Stimulated activated naive CD8-positive, alpha-beta T cell treated with anti-CD3 and anti-CD28 coated beads, Interleukin-15, Interleukin-2, amounts not matched to agents 100 U/mL and 50 U/mL, for 24 hours (primary cell): ENCODE measurements at regions not wholly inside any gene's neighbourhood (a gene's known extent, or its start where the extent isn't known, plus 50 kb on each side); places are given as distances from the start of the nearest gene placed in this dataset.

Experiments
- ATAC-seq: fragments of 150-1000 bp; cut with Tn5 transposase; one replicate; pipeline ENCODE4 v1.10.0; 2021
- DNase-seq: peaks from one replicate; pipeline ENCODE4 v3.0.0; 2021

- ATAC-seq (no peak), DNase-seq (no peak)
These were observed 459.3 kb upstream of the ADAMTS5 start for GRCh38 chr21:27426196-27426595.

GRCh38 chr21:27425574-27425973 lies 458.7 kb upstream of the ADAMTS5 start:
- no peak for ATAC-seq

GRCh38 chr21:27425172-27425571 lies 458.3 kb upstream of the ADAMTS5 start:
- DNase-seq (no peak), ATAC-seq (no peak)

More at GRCh38 chr21:27425574-27425973, 458.7 kb upstream of the ADAMTS5 start:
- no peak for DNase-seq

GRCh38 chr21:27424601-27425000 lies 457.7 kb upstream of the ADAMTS5 start:
- ATAC-seq (no peak), DNase-seq (no peak)

- no peak for DNase-seq
- no peak for ATAC-seq
These were observed 457.2 kb upstream of the ADAMTS5 start for GRCh38 chr21:27423906-27424595.

GRCh38 chr21:27423038-27423437 lies 456.1 kb upstream of the ADAMTS5 start:
- ATAC-seq, result no peak
- DNase-seq, result no peak

- no peak for ATAC-seq
- no peak for DNase-seq
These were observed 455.5 kb upstream of the ADAMTS5 start for GRCh38 chr21:27422435-27422834.

GRCh38 chr21:27421654-27422053 lies 454.8 kb upstream of the ADAMTS5 start:
- no peak for ATAC-seq
- DNase-seq, result no peak

- ATAC-seq, result no peak
- no peak for DNase-seq
These were observed 452.3 kb upstream of the ADAMTS5 start for GRCh38 chr21:27419153-27419552.

GRCh38 chr21:27418346-27418745 lies 451.5 kb upstream of the ADAMTS5 start:
- ATAC-seq (no peak), DNase-seq (no peak)

GRCh38 chr21:27412530-27412929 lies 445.6 kb upstream of the ADAMTS5 start:
- no peak for DNase-seq
- ATAC-seq, result no peak

GRCh38 chr21:27408826-27409225 lies 441.9 kb upstream of the ADAMTS5 start:
- ATAC-seq (no peak), DNase-seq (no peak)

GRCh38 chr21:27407271-27407670 lies 440.4 kb upstream of the ADAMTS5 start:
- no peak for ATAC-seq
- no peak for DNase-seq

GRCh38 chr21:27406300-27407009 lies 439.6 kb upstream of the ADAMTS5 start:
- ATAC-seq (no peak), DNase-seq (no peak)

GRCh38 chr21:27403011-27403410 lies 436.1 kb upstream of the ADAMTS5 start:
- no peak for DNase-seq

GRCh38 chr21:27400045-27400444 lies 433.2 kb upstream of the ADAMTS5 start:
- DNase-seq (no peak), ATAC-seq (no peak)

More at GRCh38 chr21:27403011-27403410, 436.1 kb upstream of the ADAMTS5 start:
- no peak for ATAC-seq

GRCh38 chr21:27397578-27397977 lies 430.7 kb upstream of the ADAMTS5 start:
- no peak for DNase-seq
- ATAC-seq, result no peak

GRCh38 chr21:27393726-27394125 lies 426.8 kb upstream of the ADAMTS5 start:
- ATAC-seq, result no peak
- no peak for DNase-seq

GRCh38 chr21:27391990-27392389 lies 425.1 kb upstream of the ADAMTS5 start:
- DNase-seq (no peak), ATAC-seq (no peak)

- DNase-seq (no peak), ATAC-seq (no peak)
These were observed 423.5 kb upstream of the ADAMTS5 start for GRCh38 chr21:27390384-27390783.

- ATAC-seq (no peak), DNase-seq (no peak)
These were observed 421.9 kb upstream of the ADAMTS5 start for GRCh38 chr21:27388825-27389224.

GRCh38 chr21:27382404-27382803 lies 415.5 kb upstream of the ADAMTS5 start:
- ATAC-seq (no peak), DNase-seq (no peak)

GRCh38 chr21:27380303-27380702 lies 413.4 kb upstream of the ADAMTS5 start:
- DNase-seq (no peak), ATAC-seq (no peak)

GRCh38 chr21:27379354-27379753 lies 412.5 kb upstream of the ADAMTS5 start:
- DNase-seq, result no peak
- ATAC-seq, result no peak
